ENCODE measurements at regions not wholly inside any gene's neighbourhood (a gene's known extent, or its start where the extent isn't known, plus 50 kb on each side); places are given as distances from the start of the nearest gene placed in this dataset.
"Not testable (repeated sequence)": the region's sequence is repeated elsewhere in the genome, so short reads cannot be mapped to it uniquely, and the experiment has no call there.

DNA sequence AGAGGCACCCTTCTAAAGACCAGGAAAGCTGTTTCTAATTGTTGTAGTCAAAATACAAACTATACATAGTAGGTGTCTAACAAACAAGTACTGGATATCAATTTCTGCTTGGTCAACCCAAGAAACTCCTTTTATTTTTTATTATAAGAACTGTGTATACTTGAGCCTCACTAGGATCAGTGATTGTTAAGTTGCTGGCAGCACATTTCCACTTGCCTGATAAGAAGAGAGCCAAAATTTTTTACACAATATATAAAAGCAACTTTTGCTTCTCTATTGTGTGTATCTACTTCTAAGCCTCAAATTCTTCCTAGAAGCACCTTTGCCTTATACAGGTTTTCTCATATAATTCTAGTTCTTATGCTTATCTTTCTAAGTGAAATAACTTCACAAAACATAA lies 703.0 kb upstream of the EPHA5 start:
- no peak overlapping the region for H3K4me3 Mint-ChIP-seq (ENCODE audit: unreplicated experiment)
- H3K27ac Mint-ChIP-seq (ENCODE audit: low read depth, unreplicated experiment): no peak overlapping the region
- peaks cover 19% of the 10 kb centered on the region for H3K9me3 Mint-ChIP-seq (ENCODE audit: unreplicated experiment)
- no peaks in the 10 kb centered on the region for H3K36me3 Mint-ChIP-seq (ENCODE audit: insufficient read depth, unreplicated experiment)
- no peak for DNase-seq (ENCODE audit: unreplicated experiment)
- intact Hi-C loops (cut with micrococcal nuclease): no loop called here
- CTCF ChIA-PET: no interaction called here
- TF ChIP-seq, protein P1, sequence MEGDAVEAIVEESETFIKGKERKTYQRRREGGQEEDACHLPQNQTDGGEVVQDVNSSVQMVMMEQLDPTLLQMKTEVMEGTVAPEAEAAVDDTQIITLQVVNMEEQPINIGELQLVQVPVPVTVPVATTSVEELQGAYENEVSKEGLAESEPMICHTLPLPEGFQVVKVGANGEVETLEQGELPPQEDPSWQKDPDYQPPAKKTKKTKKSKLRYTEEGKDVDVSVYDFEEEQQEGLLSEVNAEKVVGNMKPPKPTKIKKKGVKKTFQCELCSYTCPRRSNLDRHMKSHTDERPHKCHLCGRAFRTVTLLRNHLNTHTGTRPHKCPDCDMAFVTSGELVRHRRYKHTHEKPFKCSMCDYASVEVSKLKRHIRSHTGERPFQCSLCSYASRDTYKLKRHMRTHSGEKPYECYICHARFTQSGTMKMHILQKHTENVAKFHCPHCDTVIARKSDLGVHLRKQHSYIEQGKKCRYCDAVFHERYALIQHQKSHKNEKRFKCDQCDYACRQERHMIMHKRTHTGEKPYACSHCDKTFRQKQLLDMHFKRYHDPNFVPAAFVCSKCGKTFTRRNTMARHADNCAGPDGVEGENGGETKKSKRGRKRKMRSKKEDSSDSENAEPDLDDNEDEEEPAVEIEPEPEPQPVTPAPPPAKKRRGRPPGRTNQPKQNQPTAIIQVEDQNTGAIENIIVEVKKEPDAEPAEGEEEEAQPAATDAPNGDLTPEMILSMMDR (IDR thresholded peaks at IDR 0.05; ENCODE audit: unreplicated experiment): no peak
- peaks cover 11% of the 10 kb centered on the region for H3K4me1 Mint-ChIP-seq (ENCODE audit: insufficient read depth, unreplicated experiment)
- BruUV-seq (replicated peaks): no TSS peak
- POLR2A ChIA-PET: no interaction called here
- no peaks in the 10 kb centered on the region for H3K27me3 Mint-ChIP-seq (ENCODE audit: insufficient read depth, unreplicated experiment)

DNA sequence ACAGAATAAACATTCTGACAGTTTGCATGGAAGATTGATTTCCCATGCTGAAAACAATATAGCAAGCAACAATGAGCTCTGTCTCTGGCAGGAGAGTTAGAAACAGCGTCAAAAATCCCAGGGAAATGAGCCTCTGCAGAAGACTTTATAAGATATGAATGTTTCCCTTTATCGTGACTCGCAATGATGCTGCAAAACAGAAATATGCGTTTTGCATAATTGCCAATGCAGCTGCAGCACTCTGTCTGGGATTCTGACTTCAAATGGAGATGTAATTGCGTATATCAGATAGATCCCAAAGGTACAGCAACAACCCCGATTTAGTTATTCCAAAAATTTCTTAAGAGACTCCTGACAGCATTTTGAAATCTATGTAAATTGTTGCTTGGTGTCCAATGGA lies 702.4 kb upstream of the EPHA5 start:
- H3K27me3 Mint-ChIP-seq (ENCODE audit: insufficient read depth, unreplicated experiment): no peaks in the 10 kb centered on the region
- peaks cover 11% of the 10 kb centered on the region for H3K4me1 Mint-ChIP-seq (ENCODE audit: insufficient read depth, unreplicated experiment)
- ChIA-PET POLR2A (no interaction called here), CTCF (interaction anchor here (0.5 kb wide), 1 partner anchor 275 kb away, joined by 3 read pairs; no protein-coding TSS in a partner anchor)
- no TSS peak for BruUV-seq (replicated peaks)
- no peaks in the 10 kb centered on the region for H3K36me3 Mint-ChIP-seq (ENCODE audit: insufficient read depth, unreplicated experiment)
- DNase-seq (ENCODE audit: unreplicated experiment): no peak
- intact Hi-C loops (cut with micrococcal nuclease): no loop called here
- no peak overlapping the region for H3K27ac Mint-ChIP-seq (ENCODE audit: low read depth, unreplicated experiment)
- TF ChIP-seq, protein P1 (IDR thresholded peaks at IDR 0.05; ENCODE audit: unreplicated experiment): no peak
- no peak overlapping the region for H3K4me3 Mint-ChIP-seq (ENCODE audit: unreplicated experiment)
- H3K9me3 Mint-ChIP-seq (ENCODE audit: unreplicated experiment): peaks cover 19% of the 10 kb centered on the region

DNA sequence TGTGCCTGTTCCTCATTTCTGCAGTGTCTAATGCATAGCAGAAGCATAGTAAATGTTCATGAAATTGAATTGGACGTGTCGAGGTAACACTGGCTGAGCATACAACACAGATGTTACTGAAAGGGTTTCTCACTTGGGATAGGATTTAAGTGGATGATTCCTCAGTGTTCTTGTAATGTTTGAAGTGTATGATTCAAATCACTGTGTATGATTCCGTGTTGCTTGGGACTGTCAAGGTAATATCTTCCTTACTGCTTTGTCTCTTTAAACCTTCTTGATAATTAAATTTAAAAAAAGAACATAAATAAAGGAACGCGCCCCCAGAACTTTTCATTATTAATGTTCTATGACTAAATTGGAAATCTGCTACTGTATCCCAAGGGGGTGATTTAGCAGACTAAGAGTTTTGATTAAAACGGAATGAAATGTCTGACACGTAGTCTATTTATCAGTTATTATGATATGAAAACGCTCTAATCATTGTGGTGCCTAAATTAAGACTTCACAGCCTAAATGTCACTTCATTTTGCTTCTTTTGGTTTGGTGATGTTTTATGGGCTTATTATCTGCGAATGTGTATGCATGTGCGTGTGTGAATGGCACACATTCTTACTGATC lies 696.9 kb upstream of the EPHA5 start:
- TF ChIP-seq, protein P1 (IDR thresholded peaks at IDR 0.05; ENCODE audit: unreplicated experiment): no peak
- Mint-ChIP-seq H3K27me3 (ENCODE audit: insufficient read depth, unreplicated experiment) (no peaks in the 10 kb centered on the region), H3K27ac (ENCODE audit: low read depth, unreplicated experiment) (no peak overlapping the region), H3K4me1 (ENCODE audit: insufficient read depth, unreplicated experiment) (no peaks in the 10 kb centered on the region), H3K4me3 (ENCODE audit: unreplicated experiment) (no peak overlapping the region), H3K36me3 (ENCODE audit: insufficient read depth, unreplicated experiment) (no peaks in the 10 kb centered on the region), H3K9me3 (ENCODE audit: unreplicated experiment) (peaks cover 7% of the 10 kb centered on the region)
- CTCF ChIA-PET: no interaction called here
- intact Hi-C loops (cut with micrococcal nuclease): no loop called here
- no TSS peak for BruUV-seq (replicated peaks)
- POLR2A ChIA-PET: no interaction called here
- no peak for DNase-seq (ENCODE audit: unreplicated experiment)

DNA sequence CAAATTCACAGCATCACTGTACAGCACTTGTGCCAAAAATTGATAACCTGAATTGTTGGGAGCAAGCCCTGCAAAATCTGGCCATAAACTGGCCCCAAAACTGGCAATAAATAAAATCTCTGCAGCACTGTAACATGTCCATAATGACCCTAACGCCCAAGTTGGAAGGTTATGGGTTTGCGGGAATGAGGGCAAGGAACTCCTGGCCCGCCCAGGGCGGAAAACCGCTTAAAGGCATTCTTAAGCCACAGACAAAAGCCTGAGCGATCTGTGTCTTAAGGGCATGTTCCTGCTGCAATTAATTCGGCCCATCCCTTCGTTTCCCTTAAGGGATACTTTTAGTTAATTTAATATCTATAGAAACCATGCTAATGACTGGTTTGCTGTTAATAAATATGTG lies 690.1 kb upstream of the EPHA5 start:
- H3K9me3 Mint-ChIP-seq (ENCODE audit: unreplicated experiment); intact Hi-C loops (cut with micrococcal nuclease); DNase-seq (ENCODE audit: unreplicated experiment); H3K27me3 Mint-ChIP-seq (ENCODE audit: insufficient read depth, unreplicated experiment); CTCF ChIA-PET; BruUV-seq (replicated peaks); POLR2A ChIA-PET; H3K36me3 Mint-ChIP-seq (ENCODE audit: insufficient read depth, unreplicated experiment); H3K27ac Mint-ChIP-seq (ENCODE audit: low read depth, unreplicated experiment); H3K4me1 Mint-ChIP-seq (ENCODE audit: insufficient read depth, unreplicated experiment); H3K4me3 Mint-ChIP-seq (ENCODE audit: unreplicated experiment): not testable (repeated sequence)

DNA sequence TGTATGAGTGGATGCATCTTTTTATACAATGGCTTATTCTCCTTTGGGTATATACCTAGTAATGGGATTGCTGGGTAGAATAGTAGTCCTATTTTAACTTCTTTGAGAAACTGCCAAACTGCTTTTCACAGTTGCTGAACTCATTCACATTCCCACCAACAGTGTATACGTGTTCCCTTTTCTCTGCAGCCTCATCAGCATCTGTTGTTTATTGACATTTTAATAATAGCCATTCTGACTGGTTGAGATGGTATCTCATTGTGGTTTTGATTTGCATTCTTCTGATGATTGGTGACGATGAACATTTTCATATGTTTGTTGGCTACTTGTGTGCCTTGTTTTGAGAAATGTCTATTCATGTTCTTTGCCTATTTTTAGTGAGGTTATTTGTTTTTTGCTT lies 687.0 kb upstream of the EPHA5 start:
- POLR2A ChIA-PET: no interaction called here
- Mint-ChIP-seq H3K9me3 (ENCODE audit: unreplicated experiment) (no peaks in the 10 kb centered on the region), H3K27me3 (ENCODE audit: insufficient read depth, unreplicated experiment) (no peaks in the 10 kb centered on the region), H3K4me1 (ENCODE audit: insufficient read depth, unreplicated experiment) (no peaks in the 10 kb centered on the region), H3K36me3 (ENCODE audit: insufficient read depth, unreplicated experiment) (no peaks in the 10 kb centered on the region), H3K27ac (ENCODE audit: low read depth, unreplicated experiment) (no peak overlapping the region), H3K4me3 (ENCODE audit: unreplicated experiment) (no peak overlapping the region)
- no TSS peak for BruUV-seq (replicated peaks)
- DNase-seq (ENCODE audit: unreplicated experiment): no peak
- TF ChIP-seq, protein P1 (IDR thresholded peaks at IDR 0.05; ENCODE audit: unreplicated experiment): no peak
- intact Hi-C loops (cut with micrococcal nuclease): no loop called here
- CTCF ChIA-PET: no interaction called here
